ENCODE measurements at regions not wholly inside any gene's neighbourhood (a gene's known extent, or its start where the extent isn't known, plus 50 kb on each side); places are given as distances from the start of the nearest gene placed in this dataset.

- H3K27ac ChIP-seq (ENCODE audit: low read depth, low read length), result no peak overlapping the region
- no peak overlapping the region for H2BK120ac ChIP-seq (replicated peaks; ENCODE audit: low read depth, low read length)
- H4K5ac ChIP-seq (ENCODE audit: insufficient read length, low read depth, low read length), result no peak overlapping the region
- POLR2A ChIA-PET (ENCODE audit: partially characterized antibody), result no interaction called here
- no peaks in the 10 kb centered on the region for H3K36me3 ChIP-seq (ENCODE audit: control insufficient read depth in 2 of 4, insufficient read depth in 4 of 4, low read length in 3 of 4)
- H3K18ac ChIP-seq (ENCODE audit: extremely low read depth, low read length), result no peak overlapping the region
- peaks cover 0 to 3% (median 1%) of the 10 kb centered on the region in 4 experiments; a peak in 2 of 7 replicates for H3K4me1 ChIP-seq (replicated peaks in 1 of 4; ENCODE audit: control insufficient read depth in 3 of 4, insufficient read depth in 4 of 4, low read length in 3 of 4)
- no peak overlapping the region for H2BK20ac ChIP-seq (ENCODE audit: low read length)
- TF ChIP-seq BRCA1 (IDR thresholded peaks at IDR 0.05; ENCODE audit: low read depth, low read length) (no peak), JUND (IDR thresholded peaks at IDR 0.05; ENCODE audit: low read length) (no peak), ASH2L (IDR thresholded peaks at IDR 0.05; ENCODE audit: low read length) (no peak), BCL11A (IDR thresholded peaks at IDR 0.05; ENCODE audit: low read depth in 2 of 2, low read length in 2 of 2) (no peak), EZH2 (IDR thresholded peaks at IDR 0.05; ENCODE audit: low read depth, low read length, severe bottlenecking) (no peak), MAFK (IDR thresholded peaks at IDR 0.05; ENCODE audit: low read depth, low read length) (no peak), YY1 (IDR thresholded peaks at IDR 0.05; ENCODE audit: low read depth, low read length) (no peak), KDM4A (IDR thresholded peaks at IDR 0.05; ENCODE audit: low read depth, low read length, severe bottlenecking) (no peak), SP4 (IDR thresholded peaks at IDR 0.05; ENCODE audit: low read length) (no peak), SUZ12 (IDR thresholded peaks at IDR 0.05; ENCODE audit: low read length) (no peak), NANOG (IDR thresholded peaks at IDR 0.05; ENCODE audit: insufficient read depth, low read depth, low read length, poor library complexity, severe bottlenecking) (no peak)
- H3K14ac ChIP-seq (ENCODE audit: insufficient read length), result no peak overlapping the region
- no peak overlapping the region for H3K4me3 ChIP-seq (ENCODE audit: extremely low read depth in 1 of 4, insufficient read depth in 2 of 4, low read depth in 3 of 4, low read length in 4 of 4)
- FAIRE-seq (no peak), DNase-seq (ENCODE audit: low read depth in 1 of 2, low spot score in 2 of 2) (no peak)
- H3K4me2 ChIP-seq (ENCODE audit: insufficient read depth in 1 of 2, low read depth in 2 of 2, low read length in 2 of 2), result no peak overlapping the region
- no peaks in the 10 kb centered on the region for H3K79me2 ChIP-seq (ENCODE audit: control insufficient read depth in 1 of 2, insufficient read depth in 2 of 2, low read length in 2 of 2)
- CTCF ChIA-PET (ENCODE audit: partially characterized antibody), result no interaction called here
- no peak overlapping the region for H4K91ac ChIP-seq (replicated peaks; ENCODE audit: insufficient read length, low read length)
- H4K8ac ChIP-seq (ENCODE audit: extremely low read depth, insufficient read depth, low read length), result no peak overlapping the region
- no peaks in the 10 kb centered on the region for H3K79me1 ChIP-seq (ENCODE audit: low read depth, low read length)
- H3K23me2 ChIP-seq (ENCODE audit: low read depth, low read length), result no peaks in the 10 kb centered on the region
- H2BK15ac ChIP-seq (ENCODE audit: low read length), result no peak overlapping the region
- WGBS, 2 experiments (ENCODE audit: extremely low coverage in 1 of 2, insufficient coverage in 1 of 2, insufficient read length in 1 of 2, insufficient replicate concordance in 2 of 2, low coverage in 1 of 2, low lambda C conversion rate in 2 of 2, missing lambda C conversion rate in 1 of 2), result 93% methylated on average over 7 of the region's 7 CpGs; no CpG with 5 or more reads in 1 of the 2 experiments
- peaks cover 0 to 2% of the 10 kb centered on the region in 2 experiments; a peak in 1 of 4 replicates for H3K9me3 ChIP-seq (ENCODE audit: insufficient read depth in 2 of 2, low read depth in 1 of 2, low read length in 1 of 2)
- no peaks in the 10 kb centered on the region for H3K27me3 ChIP-seq (replicated peaks in 1 of 4; ENCODE audit: control insufficient read depth in 3 of 4, extremely low read depth in 1 of 4, insufficient read depth in 3 of 4, low read length in 3 of 4)
- H2AK5ac ChIP-seq (ENCODE audit: low read depth, low read length), result no peak overlapping the region
- no peak overlapping the region for H3K23ac ChIP-seq (ENCODE audit: insufficient read length)
- H3K9ac ChIP-seq (replicated peaks in 1 of 4; ENCODE audit: extremely low read depth in 1 of 4, low read depth in 3 of 4, low read length in 3 of 4), result no peak overlapping the region
- H4K20me1 ChIP-seq (replicated peaks in 1 of 2; ENCODE audit: control insufficient read depth in 1 of 2, insufficient read depth in 2 of 2, low read length in 2 of 2), result no peaks in the 10 kb centered on the region
- H2AFZ ChIP-seq (ENCODE audit: low read length), result no peak overlapping the region
- no peak overlapping the region for H3K4ac ChIP-seq (replicated peaks; ENCODE audit: insufficient read length, low read depth, low read length)
- no peak overlapping the region for H3K56ac ChIP-seq (replicated peaks; ENCODE audit: insufficient read length, low read depth, low read length)
- H2BK5ac ChIP-seq (ENCODE audit: low read depth, low read length), result no peak overlapping the region
- H2BK12ac ChIP-seq (ENCODE audit: low read depth, low read length), result no peak overlapping the region
Observed at GRCh38 chr6:145112711-145113148, 622.6 kb downstream of the EPM2A start.

Measured in H1 (cell line).